GM19372 (cell line): ENCODE measurements at regions not wholly inside any gene's neighbourhood (a gene's known extent, or its start where the extent isn't known, plus 50 kb on each side); places are given as distances from the start of the nearest gene placed in this dataset.
"Not testable (repeated sequence)": the region's sequence is repeated elsewhere in the genome, so short reads cannot be mapped to it uniquely, and the experiment has no call there.

Experiments used
- ATAC-seq: cut with Tn5 transposase; IDR thresholded peaks from one replicate; pipeline ENCODE4 v1.9.1; 2021; ENCODE audit warnings: mild to moderate bottlenecking, low read depth, moderate library complexity; ENCODE audit not compliant: unreplicated experiment

GRCh38 chr2:192579965-192580700 is 385.4 kb upstream of the TMEFF2 start:
- no peak for ATAC-seq

GRCh38 chr2:192578780-192579179 is 384.0 kb upstream of the TMEFF2 start:
- no peak for ATAC-seq

- ATAC-seq: no peak
Observed at GRCh38 chr2:192577706-192578105, 383.0 kb upstream of the TMEFF2 start.

GRCh38 chr2:192574552-192574951 is 379.8 kb upstream of the TMEFF2 start:
- ATAC-seq: no peak

- ATAC-seq: no peak
Observed at GRCh38 chr2:192571636-192572035, 376.9 kb upstream of the TMEFF2 start.

GRCh38 chr2:192570788-192571187 is 376.1 kb upstream of the TMEFF2 start:
- ATAC-seq: no peak

- ATAC-seq: no peak
Observed at GRCh38 chr2:192566863-192567262, 372.1 kb upstream of the TMEFF2 start.

- no peak for ATAC-seq
Observed at GRCh38 chr2:192560326-192560725, 365.6 kb upstream of the TMEFF2 start.

GRCh38 chr2:192559587-192559986 is 364.9 kb upstream of the TMEFF2 start:
- no peak for ATAC-seq

GRCh38 chr2:192558637-192559036 is 363.9 kb upstream of the TMEFF2 start:
- no peak for ATAC-seq

GRCh38 chr2:192555740-192556139 is 361.0 kb upstream of the TMEFF2 start:
- ATAC-seq: no peak

GRCh38 chr2:192551760-192552159 is 357.0 kb upstream of the TMEFF2 start:
- ATAC-seq: no peak

GRCh38 chr2:192546565-192546964 is 351.8 kb upstream of the TMEFF2 start:
- no peak for ATAC-seq

- ATAC-seq: no peak
Observed at GRCh38 chr2:192544371-192544955, 349.7 kb upstream of the TMEFF2 start.

GRCh38 chr2:192542148-192543066 is 347.7 kb upstream of the TMEFF2 start:
- not testable (repeated sequence) for ATAC-seq

- ATAC-seq: no peak
Observed at GRCh38 chr2:192539306-192539705, 344.6 kb upstream of the TMEFF2 start.

- ATAC-seq: no peak
Observed at GRCh38 chr2:192536922-192537624, 342.3 kb upstream of the TMEFF2 start.

- ATAC-seq: no peak
Observed at GRCh38 chr2:192535956-192536921, 341.5 kb upstream of the TMEFF2 start.

- no peak for ATAC-seq
Observed at GRCh38 chr2:192534072-192534471, 339.3 kb upstream of the TMEFF2 start.
